HepG2 (cell line): ENCODE measurements at regions not wholly inside any gene's neighbourhood (a gene's known extent, or its start where the extent isn't known, plus 50 kb on each side); places are given as distances from the start of the nearest gene placed in this dataset.

ENCODE experiments used
- ATAC-seq: fragments of 200-7000 bp; cut with Tn5 transposase; 3 replicates; pipeline ENCODE4 v1.9.1; 2020; ENCODE audit warnings: mild to moderate bottlenecking, moderate library complexity
- BruUV-seq: library from RNA; stranded (reverse); fragments of 400-500 nt; replicated peaks from 2 replicates; lab custom pipeline; 2021; lab: Mats Ljungman, UMichigan
- CTCF ChIA-PET: fragments of 300-600 bp; formaldehyde crosslinking; extraction: SDS; loops from one replicate; lab custom pipeline; 2021; ENCODE audit warnings: low total read pairs, inconsistent platforms, low intra/inter-chr PET ratio; lab: Yijun Ruan, JAX
- POLR2A ChIA-PET: fragments of 350-600 bp; sonication (Branson Sonifier 250); formaldehyde crosslinking; loops from one replicate; lab custom pipeline; 2020; ENCODE audit warnings: antibody characterized with exemption, inconsistent platforms; lab: Yijun Ruan, JAX
- DNase-seq: peaks from one replicate; pipeline ENCODE4 v3.0.0-alpha.2; 2015; ENCODE audit warnings: low spot score
- FAIRE-seq: peaks from 3 replicates; lab custom pipeline; 2011; peaks lifted over from hg19 to GRCh38; lab: Jason Lieb, UNC
- H2AFZ ChIP-seq: one replicate; pipeline ENCODE4 v1.6.1; 2011; ENCODE audit warnings: low read length, inconsistent platforms
- H3K27ac ChIP-seq: fragments of 300-600 bp; 3 replicates; pipeline ENCODE4 v1.8.0; 2011; ENCODE audit warnings: mixed run types, mild to moderate bottlenecking, mixed read lengths, low read length, inconsistent platforms; ENCODE audit not compliant: insufficient read depth; ENCODE audit errors: extremely low read length
- H3K27me3 ChIP-seq, 2 experiments: fragments of 200-600 bp in 1 of 2; 2 replicates in 1 of 2; 3 replicates in 1 of 2; pipeline versions ENCODE4 v1.6.0 to v1.8.0; 2011; ENCODE audit warnings: low read length in 2 of 2, mild to moderate bottlenecking in 2 of 2, moderate library complexity in 2 of 2, inconsistent platforms in 1 of 2; ENCODE audit not compliant: insufficient read depth in 2 of 2, control insufficient read depth in 1 of 2
- H3K36me3 ChIP-seq, 2 experiments: fragments of 200-600 bp in 1 of 2; replicated peaks in 1 of 2; 2 replicates in 1 of 2; 3 replicates in 1 of 2; pipeline versions ENCODE4 v1.5.1 to v1.8.0; 2011; ENCODE audit warnings: low read length in 2 of 2, inconsistent platforms in 1 of 2; ENCODE audit not compliant: insufficient read depth in 2 of 2, control insufficient read depth in 1 of 2
- H3K4me1 ChIP-seq: 2 replicates; pipeline ENCODE4 v1.5.1; 2012; ENCODE audit warnings: low read length, inconsistent platforms; ENCODE audit not compliant: insufficient read depth
- H3K4me2 ChIP-seq: 2 replicates; pipeline ENCODE4 v1.6.0; 2011; ENCODE audit warnings: low read depth, low read length, inconsistent platforms
- H3K4me3 ChIP-seq, 3 experiments: fragments of 200-600 bp in 1 of 3; sonication (generic), shearing (Covaris generic) in 1 of 3; replicated peaks in 1 of 3; 2 replicates each; pipeline ENCODE4 v1.5.1; 2011 to 2016; ENCODE audit warnings: low read length in 3 of 3, inconsistent platforms in 2 of 3, low read depth in 2 of 3, mild to moderate bottlenecking in 2 of 3, control low read depth in 1 of 3, mixed read lengths in 1 of 3; ENCODE audit not compliant: insufficient read depth in 1 of 3
- H3K79me2 ChIP-seq: one replicate; pipeline ENCODE4 v1.6.1; 2011; ENCODE audit warnings: low read length, inconsistent platforms; ENCODE audit not compliant: insufficient read depth
- H3K9ac ChIP-seq: 2 replicates; pipeline ENCODE4 v1.6.0; 2011; ENCODE audit warnings: mild to moderate bottlenecking, low read depth, low read length, inconsistent platforms; ENCODE audit not compliant: insufficient read depth
- H3K9me3 ChIP-seq: 2 replicates; pipeline ENCODE4 v1.5.1; 2012; ENCODE audit warnings: mild to moderate bottlenecking, low read length
- H4K20me1 ChIP-seq: 2 replicates; pipeline ENCODE4 v1.6.0; 2011; ENCODE audit warnings: inconsistent platforms, mild to moderate bottlenecking, low read length, moderate library complexity; ENCODE audit not compliant: insufficient read depth
- ATF1 ChIP-seq: IDR thresholded peaks from 2 replicates; pipeline ENCODE4 v1.6.1; 2016; ENCODE audit warnings: mild to moderate bottlenecking, control low read depth
- GABPA ChIP-seq, 2 experiments: IDR thresholded peaks; 2 replicates each; pipeline ENCODE4 v1.6.1; 2011 to 2016; ENCODE audit warnings: low read depth in 2 of 2, low read length in 1 of 2, missing biosample characterization in 1 of 2, missing genetic modification characterization in 1 of 2
- GABPB1 ChIP-seq: IDR thresholded peaks from 2 replicates; pipeline ENCODE4 v1.6.1; 2016; ENCODE audit warnings: mild to moderate bottlenecking, missing genetic modification reagents, moderate library complexity, missing compliant biosample characterization
- HMGXB3 ChIP-seq: sonication (generic); formaldehyde crosslinking; IDR thresholded peaks from 2 replicates; pipeline ENCODE4 v1.4.0; 2020; ENCODE audit warnings: missing genetic modification reagents, borderline replicate concordance
- KAT7 ChIP-seq: IDR thresholded peaks from 2 replicates; pipeline ENCODE4 v1.6.1; 2018; ENCODE audit warnings: borderline replicate concordance, missing compliant biosample characterization
- KLF13 ChIP-seq: sonication (generic); formaldehyde crosslinking; IDR thresholded peaks from 2 replicates; pipeline ENCODE4 v1.4.0; 2020; ENCODE audit warnings: mild to moderate bottlenecking, missing genetic modification reagents
- LRRFIP1 ChIP-seq: sonication (generic); formaldehyde crosslinking; conservative IDR thresholded peaks from 2 replicates; pipeline ENCODE4 v1.4.0; 2020; ENCODE audit warnings: missing genetic modification reagents
- NCOA5 ChIP-seq: sonication (generic); formaldehyde crosslinking; IDR thresholded peaks from 2 replicates; pipeline ENCODE4 v1.4.0; 2020; ENCODE audit warnings: missing genetic modification reagents
- SSRP1 ChIP-seq: IDR thresholded peaks from 2 replicates; pipeline ENCODE4 v1.6.1; 2016; ENCODE audit warnings: control low read depth
- ZFP36L1 ChIP-seq: sonication (generic); formaldehyde crosslinking; IDR thresholded peaks from 2 replicates; pipeline ENCODE4 v1.8.0; 2022; ENCODE audit warnings: mild to moderate bottlenecking, missing genetic modification reagents, moderate library complexity
- ZNF225 ChIP-seq: sonication (generic); formaldehyde crosslinking; IDR thresholded peaks from 2 replicates; pipeline ENCODE4 v1.4.0; 2020; ENCODE audit warnings: mild to moderate bottlenecking, missing genetic modification reagents
- ZSCAN30 ChIP-seq: sonication (generic); formaldehyde crosslinking; IDR thresholded peaks from 2 replicates; pipeline ENCODE4 v1.5.0; 2020; ENCODE audit warnings: mild to moderate bottlenecking, missing genetic modification reagents
- WGBS: methylation state at CpG from one replicate; pipeline ENCODE4 v1.1.6; 2017; ENCODE audit warnings: low lambda C conversion rate; 5-methylcytosine and 5-hydroxymethylcytosine counted together
- in situ Hi-C: cut with HindIII; loops from 2 replicates; pipeline ENCODE4 v1.10.0; 2017; ENCODE audit warnings: low pct_unique_long_range_greater_than_20kb; ENCODE audit not compliant: extremely low pct_ligation_motif_present
- intact Hi-C: fragments of 100-400 bp; cut with micrococcal nuclease; formaldehyde crosslinking; loops from one replicate; pipeline ENCODE4 v1.10.0; 2022; ENCODE audit not compliant: unreplicated experiment

GRCh38 chr16:86211265-86211664 lies 299.1 kb upstream of the FOXF1 start (continued):
- TF ChIP-seq LRRFIP1 (CRISPR knock-in tag) (no peak), ZSCAN30 (CRISPR knock-in tag) (no peak), ZFP36L1 (CRISPR knock-in tag) (no peak), SSRP1 (no peak), ZNF225 (CRISPR knock-in tag) (no peak), KLF13 (CRISPR knock-in tag) (no peak), NCOA5 (CRISPR knock-in tag) (no peak), KAT7 (CRISPR knock-in tag) (no peak)

GRCh38 chr16:86211800-86212199 lies 298.5 kb upstream of the FOXF1 start:
- Histone ChIP-seq H3K4me3 (no peak overlapping the region), H3K27ac (no peak overlapping the region), H2AFZ (no peak overlapping the region)
- ChIA-PET POLR2A (no interaction called here), CTCF (no interaction called here)
- TF ChIP-seq GABPB1 (CRISPR knock-in tag) = peak; percentile 32; the same call in 1 of the 2 replicates
- no peak for TF ChIP-seq ATF1
- TF ChIP-seq HMGXB3 (CRISPR knock-in tag) = no peak
- TF ChIP-seq GABPA (IDR thresholded peaks at IDR 0.05; ENCODE audit: low read depth, low read length) = peak; percentile 62
- TF ChIP-seq GABPA (CRISPR knock-in tag; IDR thresholded peaks at IDR 0.05; ENCODE audit: low read depth) = peak; percentile 76
- TF ChIP-seq, all 625 proteins: peak for 2
- in situ Hi-C loops = no loop called here
- Histone ChIP-seq H3K4me1 (no peaks in the 10 kb centered on the region), H3K27me3 (peaks cover 3 to 4% of the 10 kb centered on the region in 2 experiments; a peak in 2 of 5 replicates), H3K9ac (no peak overlapping the region), H4K20me1 (no peaks in the 10 kb centered on the region), H3K36me3 (no peaks in the 10 kb centered on the region), H3K9me3 (no peaks in the 10 kb centered on the region), H3K79me2 (no peaks in the 10 kb centered on the region), H3K4me2 (no peak overlapping the region)
- intact Hi-C loops = no loop called here
- DNase-seq (no peak), ATAC-seq (no peak), FAIRE-seq (no peak)
- BruUV-seq = no TSS peak
- 21% methylated on average over 6 of the region's 6 CpGs for WGBS
